NB4 (cell line): ENCODE measurements at regions not wholly inside any gene's neighbourhood (a gene's known extent, or its start where the extent isn't known, plus 50 kb on each side); places are given as distances from the start of the nearest gene placed in this dataset.

Experiments
- DNase-seq: peaks from one replicate; pipeline ENCODE4 v3.0.0; 2010; ENCODE audit warnings: low read depth
- H3K4me3 ChIP-seq: one replicate; pipeline ENCODE4 v1.5.1; 2011; ENCODE audit warnings: mild to moderate bottlenecking, low read depth, low read length, moderate library complexity
- MYC ChIP-seq: IDR thresholded peaks from 2 replicates; pipeline ENCODE4 v1.6.1; 2011; ENCODE audit warnings: low read depth, low read length
- POLR2A ChIP-seq: IDR thresholded peaks from 2 replicates; pipeline ENCODE4 v1.6.1; 2011; ENCODE audit warnings: mild to moderate bottlenecking; ENCODE audit not compliant: insufficient read length; ENCODE audit errors: extremely low read depth
- TF ChIP-seq, protein P1 (sequence below): IDR thresholded peaks from 2 replicates; pipeline ENCODE4 v1.6.1; 2011; ENCODE audit warnings: low read depth, low read length
- TF ChIP-seq, protein P2 (sequence below): IDR thresholded peaks from one replicate; pipeline ENCODE4 v1.5.1; 2012; ENCODE audit warnings: low read depth, low read length

DNA sequence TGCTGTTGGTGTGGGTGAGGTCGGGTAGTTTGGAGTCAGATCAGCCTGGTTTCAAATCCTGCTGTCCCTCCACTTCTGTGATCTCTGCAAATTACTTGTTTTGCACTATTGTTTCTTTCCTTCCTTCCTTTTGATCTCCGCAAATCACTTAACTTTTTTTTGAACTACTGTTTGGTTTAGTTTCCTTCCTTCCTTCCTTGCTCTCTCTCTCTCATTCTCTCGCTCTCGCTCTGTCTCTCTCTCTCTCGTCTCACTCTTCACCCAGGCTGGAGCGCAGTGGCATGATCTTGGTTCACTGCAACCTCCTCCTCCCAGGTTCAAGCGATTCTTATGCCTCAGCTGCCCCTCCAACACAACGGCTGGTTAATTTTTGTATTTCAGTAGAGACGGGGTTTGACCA, 141.6 kb upstream of the ITGA6 start:
- TF ChIP-seq, protein P1, sequence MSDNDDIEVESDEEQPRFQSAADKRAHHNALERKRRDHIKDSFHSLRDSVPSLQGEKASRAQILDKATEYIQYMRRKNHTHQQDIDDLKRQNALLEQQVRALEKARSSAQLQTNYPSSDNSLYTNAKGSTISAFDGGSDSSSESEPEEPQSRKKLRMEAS, result no peak
- TF ChIP-seq, protein P2, sequence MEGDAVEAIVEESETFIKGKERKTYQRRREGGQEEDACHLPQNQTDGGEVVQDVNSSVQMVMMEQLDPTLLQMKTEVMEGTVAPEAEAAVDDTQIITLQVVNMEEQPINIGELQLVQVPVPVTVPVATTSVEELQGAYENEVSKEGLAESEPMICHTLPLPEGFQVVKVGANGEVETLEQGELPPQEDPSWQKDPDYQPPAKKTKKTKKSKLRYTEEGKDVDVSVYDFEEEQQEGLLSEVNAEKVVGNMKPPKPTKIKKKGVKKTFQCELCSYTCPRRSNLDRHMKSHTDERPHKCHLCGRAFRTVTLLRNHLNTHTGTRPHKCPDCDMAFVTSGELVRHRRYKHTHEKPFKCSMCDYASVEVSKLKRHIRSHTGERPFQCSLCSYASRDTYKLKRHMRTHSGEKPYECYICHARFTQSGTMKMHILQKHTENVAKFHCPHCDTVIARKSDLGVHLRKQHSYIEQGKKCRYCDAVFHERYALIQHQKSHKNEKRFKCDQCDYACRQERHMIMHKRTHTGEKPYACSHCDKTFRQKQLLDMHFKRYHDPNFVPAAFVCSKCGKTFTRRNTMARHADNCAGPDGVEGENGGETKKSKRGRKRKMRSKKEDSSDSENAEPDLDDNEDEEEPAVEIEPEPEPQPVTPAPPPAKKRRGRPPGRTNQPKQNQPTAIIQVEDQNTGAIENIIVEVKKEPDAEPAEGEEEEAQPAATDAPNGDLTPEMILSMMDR, result no peak
- TF ChIP-seq MYC (no peak), POLR2A (no peak)
- no peak overlapping the region for H3K4me3 ChIP-seq

DNA sequence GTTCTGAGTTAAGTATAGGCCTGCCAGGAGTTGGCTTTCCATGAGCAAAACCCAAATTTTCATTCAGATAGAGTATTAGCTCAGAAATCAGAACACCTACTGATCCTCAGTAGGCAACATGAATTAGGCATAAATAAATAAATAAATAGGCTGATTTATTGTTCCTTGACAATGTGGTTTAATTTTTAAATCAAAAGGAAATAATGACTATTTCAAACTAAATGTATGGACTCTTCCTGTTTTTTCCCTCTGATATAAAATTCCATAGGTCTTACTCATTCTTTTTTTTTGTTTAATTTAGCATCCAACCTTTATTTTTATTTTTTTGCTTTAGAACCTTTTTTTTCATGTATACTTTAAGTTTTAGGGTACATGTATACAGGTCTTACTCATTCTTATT, 140.2 kb upstream of the ITGA6 start:
- TF ChIP-seq, protein P2, result no peak
- TF ChIP-seq POLR2A (no peak), MYC (no peak)
- TF ChIP-seq, protein P1, result no peak
- H3K4me3 ChIP-seq, result no peak overlapping the region
- no peak for DNase-seq

More for the DNA sequence above, 141.6 kb upstream of the ITGA6 start:
- no peak for DNase-seq

DNA sequence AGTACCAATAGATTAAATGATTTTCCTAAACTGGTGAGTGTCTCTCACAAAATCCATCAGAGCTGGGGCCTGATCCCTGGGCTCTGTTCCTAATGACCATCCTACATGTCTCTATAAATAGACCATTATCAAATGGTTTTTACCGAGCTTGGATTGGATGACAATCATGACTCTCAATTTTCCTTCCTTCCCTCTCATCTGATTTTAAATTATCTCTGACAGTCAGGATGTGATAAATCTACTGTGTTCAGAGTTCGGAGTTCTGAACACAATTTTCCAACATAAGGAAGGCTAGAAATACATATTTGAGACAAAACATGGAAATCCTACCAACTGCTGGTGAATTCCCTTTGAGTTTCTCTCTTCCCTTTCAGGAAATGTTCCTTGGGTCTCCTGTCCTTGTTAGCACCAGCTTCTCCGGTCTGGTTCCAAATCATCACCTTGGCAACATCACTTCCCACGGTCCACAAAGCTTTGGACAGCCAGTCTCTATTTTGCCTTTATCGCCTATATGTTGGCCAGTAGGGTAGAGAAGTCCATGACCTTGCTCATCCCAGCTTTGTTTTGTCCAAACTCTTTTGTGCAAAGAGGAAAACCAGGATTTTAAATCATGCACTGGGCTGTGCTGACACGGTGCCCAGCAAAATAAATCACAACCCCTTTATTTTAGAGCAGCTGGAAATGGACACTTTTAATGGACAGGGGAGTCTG, 139.6 kb upstream of the ITGA6 start:
- no peak overlapping the region for H3K4me3 ChIP-seq
- TF ChIP-seq, protein P2, result no peak
- TF ChIP-seq, protein P1, result no peak
- TF ChIP-seq POLR2A (no peak), MYC (no peak)
- no peak for DNase-seq

DNA sequence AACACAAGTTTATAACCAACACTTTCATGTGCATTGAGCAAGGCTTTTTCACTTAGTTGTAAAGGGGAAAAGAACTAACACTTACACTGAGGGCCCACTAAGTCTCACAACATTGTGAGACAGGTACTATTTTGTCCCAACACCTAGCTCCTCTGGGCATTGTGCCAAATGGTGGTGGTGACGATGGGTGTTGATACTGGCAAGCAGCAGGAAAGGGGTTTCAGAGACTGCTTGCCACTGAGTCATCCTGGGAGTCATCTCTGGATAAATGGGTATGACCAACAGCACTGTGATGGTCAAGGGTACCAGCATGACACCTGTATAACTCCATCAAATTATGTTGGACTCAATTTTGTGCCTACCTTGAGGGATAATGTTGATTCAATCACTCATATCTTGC, 138.8 kb upstream of the ITGA6 start:
- TF ChIP-seq, protein P1, result no peak
- no peak for TF ChIP-seq POLR2A
- TF ChIP-seq MYC, result no peak
- TF ChIP-seq, protein P2, result no peak
- DNase-seq, result no peak
- no peak overlapping the region for H3K4me3 ChIP-seq

DNA sequence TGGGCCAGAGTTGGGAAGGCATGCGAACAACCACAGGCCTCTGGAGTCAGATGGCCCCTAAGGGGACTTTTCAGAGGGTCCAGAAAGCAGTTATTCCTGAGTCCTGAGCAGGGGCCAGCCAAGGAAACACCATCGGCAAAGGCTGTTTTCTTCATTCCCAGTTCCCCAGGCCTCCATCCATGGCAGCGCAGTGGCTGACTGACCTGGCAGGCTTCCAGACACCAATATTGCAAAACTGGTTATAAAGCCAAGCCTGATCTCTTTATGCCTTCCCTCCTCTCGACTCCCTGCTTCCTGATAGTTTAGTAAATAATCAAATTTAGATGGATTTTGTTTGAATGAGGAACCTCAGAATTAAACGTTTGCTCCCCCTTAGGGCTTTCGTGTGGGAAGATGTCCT, 133.4 kb upstream of the ITGA6 start:
- DNase-seq, result peak; percentile 37
- TF ChIP-seq, protein P2, result no peak
- TF ChIP-seq, protein P1, result no peak
- TF ChIP-seq MYC (no peak), POLR2A (no peak)
- H3K4me3 ChIP-seq, result no peak overlapping the region
